MM.1S (cell line): ENCODE measurements at regions not wholly inside any gene's neighbourhood (a gene's known extent, or its start where the extent isn't known, plus 50 kb on each side); places are given as distances from the start of the nearest gene placed in this dataset.

Experiments used
- DNase-seq: peaks from one replicate; pipeline ENCODE4 v3.0.0-alpha.2; 2015
- H2AFZ ChIP-seq: fragments of 300-600 bp; sonication (generic); 2 replicates; pipeline ENCODE4 v1.6.0; 2016; ENCODE audit warnings: antibody characterized with exemption, low read length
- H3F3A ChIP-seq: fragments of 300-600 bp; sonication (generic); 2 replicates; pipeline ENCODE4 v1.6.1; 2016; ENCODE audit warnings: mild to moderate bottlenecking, antibody characterized with exemption, low read length, moderate library complexity, mixed read lengths; ENCODE audit not compliant: insufficient read depth
- H3K27ac ChIP-seq: fragments of 300-600 bp; sonication (generic); 2 replicates; pipeline ENCODE4 v1.5.1; 2016; ENCODE audit warnings: mild to moderate bottlenecking, low read length
- H3K27me3 ChIP-seq: fragments of 300-600 bp; sonication (generic); replicated peaks from 2 replicates; pipeline ENCODE4 v1.6.0; 2016; ENCODE audit warnings: low read length; ENCODE audit not compliant: insufficient read depth
- H3K36me3 ChIP-seq: fragments of 300-600 bp; sonication (generic); replicated peaks from 2 replicates; pipeline ENCODE4 v1.6.1; 2016; ENCODE audit warnings: mild to moderate bottlenecking, low read length, mixed read lengths; ENCODE audit not compliant: insufficient read depth
- H3K4me1 ChIP-seq: fragments of 300-600 bp; sonication (generic); 2 replicates; pipeline ENCODE4 v1.6.1; 2016; ENCODE audit warnings: low read length, mixed read lengths
- H3K4me2 ChIP-seq: fragments of 300-600 bp; sonication (generic); 2 replicates; pipeline ENCODE4 v1.6.0; 2016; ENCODE audit warnings: low read depth, low read length
- H3K4me3 ChIP-seq: fragments of 300-600 bp; sonication (generic); 2 replicates; pipeline ENCODE4 v1.5.1; 2016; ENCODE audit warnings: low read length, mixed read lengths
- H3K79me2 ChIP-seq: fragments of 300-600 bp; sonication (generic); 2 replicates; pipeline ENCODE4 v1.6.1; 2016; ENCODE audit warnings: mixed run types, low read length, mixed read lengths
- H3K9ac ChIP-seq: fragments of 300-600 bp; sonication (generic); 2 replicates; pipeline ENCODE4 v1.6.1; 2016; ENCODE audit warnings: low read length, mixed read lengths
- H3K9me2 ChIP-seq: fragments of 300-600 bp; sonication (generic); replicated peaks from 2 replicates; pipeline ENCODE4 v1.6.1; 2016; ENCODE audit warnings: mild to moderate bottlenecking, low read length, mixed read lengths; ENCODE audit not compliant: insufficient read depth
- H3K9me3 ChIP-seq: fragments of 300-600 bp; sonication (generic); replicated peaks from 2 replicates; pipeline ENCODE4 v1.6.1; 2016; ENCODE audit warnings: mild to moderate bottlenecking, low read length, mixed read lengths; ENCODE audit not compliant: insufficient read depth
- H4K20me1 ChIP-seq: fragments of 300-600 bp; sonication (generic); 2 replicates; pipeline ENCODE4 v1.6.1; 2016; ENCODE audit warnings: mild to moderate bottlenecking, low read length, moderate library complexity, mixed read lengths; ENCODE audit not compliant: insufficient read depth
- CTCF ChIP-seq: fragments of 300-600 bp; sonication (generic); IDR thresholded peaks from 2 replicates; pipeline ENCODE4 v1.5.1; 2016; ENCODE audit warnings: antibody characterized with exemption, low read length, mixed read lengths
- EZH2 ChIP-seq: fragments of 300-600 bp; sonication (generic); optimal IDR thresholded peaks from 2 replicates; pipeline ENCODE3; 2017; ENCODE audit warnings: low read depth, mild to moderate bottlenecking, antibody characterized with exemption, low read length, mixed read lengths
- EZH2phosphoT487 ChIP-seq: fragments of 300-600 bp; sonication (generic); IDR thresholded peaks from 2 replicates; pipeline ENCODE4 v1.6.1; 2018; ENCODE audit warnings: antibody characterized with exemption, low read length

- Histone ChIP-seq H3K9me2 (no peaks in the 10 kb centered on the region), H3K27me3 (no peaks in the 10 kb centered on the region), H3K4me2 (no peak overlapping the region), H3K4me1 (no peaks in the 10 kb centered on the region), H3K27ac (no peak overlapping the region), H3K79me2 (no peaks in the 10 kb centered on the region), H3K9me3 (no peaks in the 10 kb centered on the region), H2AFZ (no peak overlapping the region), H4K20me1 (no peaks in the 10 kb centered on the region), H3K9ac (no peak overlapping the region), H3K4me3 (no peak overlapping the region), H3K36me3 (no peaks in the 10 kb centered on the region), H3F3A (no peaks in the 10 kb centered on the region)
- DNase-seq, result no peak
- TF ChIP-seq EZH2phosphoT487, result no peak
- TF ChIP-seq EZH2, result no peak
- no peak for TF ChIP-seq CTCF
Measured at GRCh38 chr3:144167634-144168033, 196.0 kb downstream of the DIPK2A start.

GRCh38 chr3:144173491-144173890, 201.9 kb downstream of the DIPK2A start:
- Histone ChIP-seq H3K4me1 (no peaks in the 10 kb centered on the region), H3K79me2 (no peaks in the 10 kb centered on the region), H3K36me3 (no peaks in the 10 kb centered on the region), H3K27me3 (no peaks in the 10 kb centered on the region), H3K9me2 (no peaks in the 10 kb centered on the region), H3K4me2 (no peak overlapping the region), H3K9ac (no peak overlapping the region), H3F3A (no peaks in the 10 kb centered on the region), H2AFZ (no peak overlapping the region), H3K9me3 (no peaks in the 10 kb centered on the region), H3K27ac (no peak overlapping the region), H3K4me3 (no peak overlapping the region), H4K20me1 (no peaks in the 10 kb centered on the region)
- DNase-seq, result no peak
- TF ChIP-seq CTCF, result no peak
- no peak for TF ChIP-seq EZH2
- TF ChIP-seq EZH2phosphoT487, result no peak

GRCh38 chr3:144175644-144176425, 204.2 kb downstream of the DIPK2A start:
- no peak overlapping the region for H3K27ac ChIP-seq
- no peaks in the 10 kb centered on the region for H3K27me3 ChIP-seq
- no peaks in the 10 kb centered on the region for H3F3A ChIP-seq
- H3K36me3 ChIP-seq, result no peaks in the 10 kb centered on the region
- no peaks in the 10 kb centered on the region for H3K4me1 ChIP-seq
- H3K9ac ChIP-seq, result no peak overlapping the region
- H3K9me3 ChIP-seq, result no peaks in the 10 kb centered on the region
- TF ChIP-seq EZH2 (no peak), CTCF (no peak), EZH2phosphoT487 (no peak)
- no peak for DNase-seq
- no peaks in the 10 kb centered on the region for H3K9me2 ChIP-seq
- H2AFZ ChIP-seq, result no peak overlapping the region
- H3K79me2 ChIP-seq, result no peaks in the 10 kb centered on the region
- H3K4me2 ChIP-seq, result no peak overlapping the region
- H4K20me1 ChIP-seq, result no peaks in the 10 kb centered on the region
- no peak overlapping the region for H3K4me3 ChIP-seq
